ENCODE measurements at regions not wholly inside any gene's neighbourhood (a gene's known extent, or its start where the extent isn't known, plus 50 kb on each side); places are given as distances from the start of the nearest gene placed in this dataset.

DNA sequence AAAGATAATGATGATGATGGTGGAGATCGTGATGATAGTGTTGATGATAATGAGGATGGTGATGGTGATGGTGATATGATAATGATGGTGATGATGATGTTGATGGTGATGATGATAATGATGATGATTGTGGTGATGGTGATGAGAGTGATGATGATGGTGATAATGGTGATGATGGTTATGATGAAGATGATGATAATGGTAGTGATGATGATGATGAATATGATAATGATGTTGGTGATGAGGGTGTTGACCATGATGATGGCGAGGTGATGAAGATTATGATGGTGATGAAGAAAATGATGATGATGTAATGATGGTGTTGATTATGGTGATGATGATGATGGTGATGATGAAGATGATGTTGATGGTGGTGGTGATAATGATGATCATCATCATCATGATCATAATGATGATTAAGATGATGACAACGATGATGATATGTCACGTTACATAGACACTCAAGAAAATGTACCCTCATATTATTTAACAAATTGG lies 1106.4 kb downstream of the NLGN4X start (continued):
- TF ChIP-seq, protein P1, sequence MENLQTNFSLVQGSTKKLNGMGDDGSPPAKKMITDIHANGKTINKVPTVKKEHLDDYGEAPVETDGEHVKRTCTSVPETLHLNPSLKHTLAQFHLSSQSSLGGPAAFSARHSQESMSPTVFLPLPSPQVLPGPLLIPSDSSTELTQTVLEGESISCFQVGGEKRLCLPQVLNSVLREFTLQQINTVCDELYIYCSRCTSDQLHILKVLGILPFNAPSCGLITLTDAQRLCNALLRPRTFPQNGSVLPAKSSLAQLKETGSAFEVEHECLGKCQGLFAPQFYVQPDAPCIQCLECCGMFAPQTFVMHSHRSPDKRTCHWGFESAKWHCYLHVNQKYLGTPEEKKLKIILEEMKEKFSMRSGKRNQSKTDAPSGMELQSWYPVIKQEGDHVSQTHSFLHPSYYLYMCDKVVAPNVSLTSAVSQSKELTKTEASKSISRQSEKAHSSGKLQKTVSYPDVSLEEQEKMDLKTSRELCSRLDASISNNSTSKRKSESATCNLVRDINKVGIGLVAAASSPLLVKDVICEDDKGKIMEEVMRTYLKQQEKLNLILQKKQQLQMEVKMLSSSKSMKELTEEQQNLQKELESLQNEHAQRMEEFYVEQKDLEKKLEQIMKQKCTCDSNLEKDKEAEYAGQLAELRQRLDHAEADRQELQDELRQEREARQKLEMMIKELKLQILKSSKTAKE (IDR thresholded peaks at IDR 0.05; ENCODE audit: low read depth, poor library complexity, severe bottlenecking) = no peak

DNA sequence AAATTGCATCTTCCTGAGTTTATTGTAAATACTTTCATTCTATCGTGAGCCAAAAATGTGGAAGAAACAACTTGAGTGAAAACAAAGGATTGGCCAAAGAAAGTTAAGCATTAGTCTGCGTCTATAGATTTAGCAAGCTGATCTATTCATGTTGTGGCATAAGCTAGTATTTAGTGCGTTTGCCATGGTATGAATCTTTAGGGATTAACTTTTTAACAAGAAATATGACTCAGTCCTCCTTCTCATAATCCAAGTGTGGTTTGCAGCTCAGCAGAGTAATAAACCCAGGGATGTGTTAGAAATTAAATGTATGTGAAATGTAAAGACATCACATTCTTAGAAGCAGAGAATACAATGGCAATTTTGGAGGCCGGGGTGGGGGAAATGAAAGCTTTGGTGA lies 1110.9 kb downstream of the NLGN4X start:
- no TSS peak for BruUV-seq (replicated peaks)
- 33% methylated on average over 4 of the region's 4 CpGs for WGBS (ENCODE audit: insufficient coverage, insufficient replicate concordance, low lambda C conversion rate, missing lambda C conversion rate)

More for the DNA sequence above, 1110.9 kb downstream of the NLGN4X start:
- POLR2A ChIA-PET = no interaction called here
- ATAC-seq (no peak), FAIRE-seq (no peak), DNase-seq (ENCODE audit: low read depth, low spot score) (no peak)
- no peak overlapping the region for H3K9ac ChIP-seq (ENCODE audit: control insufficient read depth, insufficient read depth, low read length)
- H3K27ac ChIP-seq (ENCODE audit: control insufficient read depth, insufficient read depth) = no peak overlapping the region
- SMC1A ChIA-PET (ENCODE audit: uncharacterized antibody, unreplicated experiment) = no interaction called here
- no peak overlapping the region for H2AFZ ChIP-seq (ENCODE audit: control insufficient read depth, low read depth, low read length)
- CTCF ChIA-PET = interaction anchor here (0.7 to 1.1 kb wide), 2 partner anchors 564 to 570 kb away, joined by 3 to 4 read pairs; no protein-coding TSS in a partner anchor
- H3K79me2 ChIP-seq (ENCODE audit: control insufficient read depth, insufficient read depth, low read length) = no peaks in the 10 kb centered on the region
- intact Hi-C loops (cut with micrococcal nuclease; ENCODE audit: unreplicated experiment) = no loop called here
- no peak for TF ChIP-seq KDM1A (IDR thresholded peaks at IDR 0.05; ENCODE audit: borderline replicate concordance)
- no peak for TF ChIP-seq ESRRA (IDR thresholded peaks at IDR 0.05; ENCODE audit: low read length)
- no peak for TF ChIP-seq POU2F2 (IDR thresholded peaks at IDR 0.05; ENCODE audit: borderline replicate concordance, low read depth, low read length)
- TF ChIP-seq POLR2A (IDR thresholded peaks at IDR 0.05; ENCODE audit: low read depth, low read length) = no peak
- no peak for TF ChIP-seq RAD21 (IDR thresholded peaks at IDR 0.05; ENCODE audit: insufficient read depth, low read depth, low read length)
- TF ChIP-seq, protein P2, sequence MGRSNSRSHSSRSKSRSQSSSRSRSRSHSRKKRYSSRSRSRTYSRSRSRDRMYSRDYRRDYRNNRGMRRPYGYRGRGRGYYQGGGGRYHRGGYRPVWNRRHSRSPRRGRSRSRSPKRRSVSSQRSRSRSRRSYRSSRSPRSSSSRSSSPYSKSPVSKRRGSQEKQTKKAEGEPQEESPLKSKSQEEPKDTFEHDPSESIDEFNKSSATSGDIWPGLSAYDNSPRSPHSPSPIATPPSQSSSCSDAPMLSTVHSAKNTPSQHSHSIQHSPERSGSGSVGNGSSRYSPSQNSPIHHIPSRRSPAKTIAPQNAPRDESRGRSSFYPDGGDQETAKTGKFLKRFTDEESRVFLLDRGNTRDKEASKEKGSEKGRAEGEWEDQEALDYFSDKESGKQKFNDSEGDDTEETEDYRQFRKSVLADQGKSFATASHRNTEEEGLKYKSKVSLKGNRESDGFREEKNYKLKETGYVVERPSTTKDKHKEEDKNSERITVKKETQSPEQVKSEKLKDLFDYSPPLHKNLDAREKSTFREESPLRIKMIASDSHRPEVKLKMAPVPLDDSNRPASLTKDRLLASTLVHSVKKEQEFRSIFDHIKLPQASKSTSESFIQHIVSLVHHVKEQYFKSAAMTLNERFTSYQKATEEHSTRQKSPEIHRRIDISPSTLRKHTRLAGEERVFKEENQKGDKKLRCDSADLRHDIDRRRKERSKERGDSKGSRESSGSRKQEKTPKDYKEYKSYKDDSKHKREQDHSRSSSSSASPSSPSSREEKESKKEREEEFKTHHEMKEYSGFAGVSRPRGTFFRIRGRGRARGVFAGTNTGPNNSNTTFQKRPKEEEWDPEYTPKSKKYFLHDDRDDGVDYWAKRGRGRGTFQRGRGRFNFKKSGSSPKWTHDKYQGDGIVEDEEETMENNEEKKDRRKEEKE (IDR thresholded peaks at IDR 0.05) = no peak
- no peak for TF ChIP-seq YBX1 (IDR thresholded peaks at IDR 0.05)
- TF ChIP-seq, protein P3, sequence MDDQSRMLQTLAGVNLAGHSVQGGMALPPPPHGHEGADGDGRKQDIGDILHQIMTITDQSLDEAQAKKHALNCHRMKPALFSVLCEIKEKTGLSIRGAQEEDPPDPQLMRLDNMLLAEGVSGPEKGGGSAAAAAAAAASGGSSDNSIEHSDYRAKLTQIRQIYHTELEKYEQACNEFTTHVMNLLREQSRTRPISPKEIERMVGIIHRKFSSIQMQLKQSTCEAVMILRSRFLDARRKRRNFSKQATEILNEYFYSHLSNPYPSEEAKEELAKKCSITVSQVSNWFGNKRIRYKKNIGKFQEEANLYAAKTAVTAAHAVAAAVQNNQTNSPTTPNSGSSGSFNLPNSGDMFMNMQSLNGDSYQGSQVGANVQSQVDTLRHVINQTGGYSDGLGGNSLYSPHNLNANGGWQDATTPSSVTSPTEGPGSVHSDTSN (IDR thresholded peaks at IDR 0.05; ENCODE audit: insufficient replicate concordance, low read depth, low read length) = no peak
- TF ChIP-seq NR2C1 (IDR thresholded peaks at IDR 0.05) = no peak
- TF ChIP-seq KLF5 (IDR thresholded peaks at IDR 0.05; ENCODE audit: partially characterized antibody) = no peak
- no peak for TF ChIP-seq ZNF217 (IDR thresholded peaks at IDR 0.05)
- no peak for TF ChIP-seq RELA (IDR thresholded peaks at IDR 0.05; ENCODE audit: borderline replicate concordance, partially characterized antibody)
- TF ChIP-seq SMAD5 (IDR thresholded peaks at IDR 0.05; ENCODE audit: low read depth) = no peak
- TF ChIP-seq, protein P4, sequence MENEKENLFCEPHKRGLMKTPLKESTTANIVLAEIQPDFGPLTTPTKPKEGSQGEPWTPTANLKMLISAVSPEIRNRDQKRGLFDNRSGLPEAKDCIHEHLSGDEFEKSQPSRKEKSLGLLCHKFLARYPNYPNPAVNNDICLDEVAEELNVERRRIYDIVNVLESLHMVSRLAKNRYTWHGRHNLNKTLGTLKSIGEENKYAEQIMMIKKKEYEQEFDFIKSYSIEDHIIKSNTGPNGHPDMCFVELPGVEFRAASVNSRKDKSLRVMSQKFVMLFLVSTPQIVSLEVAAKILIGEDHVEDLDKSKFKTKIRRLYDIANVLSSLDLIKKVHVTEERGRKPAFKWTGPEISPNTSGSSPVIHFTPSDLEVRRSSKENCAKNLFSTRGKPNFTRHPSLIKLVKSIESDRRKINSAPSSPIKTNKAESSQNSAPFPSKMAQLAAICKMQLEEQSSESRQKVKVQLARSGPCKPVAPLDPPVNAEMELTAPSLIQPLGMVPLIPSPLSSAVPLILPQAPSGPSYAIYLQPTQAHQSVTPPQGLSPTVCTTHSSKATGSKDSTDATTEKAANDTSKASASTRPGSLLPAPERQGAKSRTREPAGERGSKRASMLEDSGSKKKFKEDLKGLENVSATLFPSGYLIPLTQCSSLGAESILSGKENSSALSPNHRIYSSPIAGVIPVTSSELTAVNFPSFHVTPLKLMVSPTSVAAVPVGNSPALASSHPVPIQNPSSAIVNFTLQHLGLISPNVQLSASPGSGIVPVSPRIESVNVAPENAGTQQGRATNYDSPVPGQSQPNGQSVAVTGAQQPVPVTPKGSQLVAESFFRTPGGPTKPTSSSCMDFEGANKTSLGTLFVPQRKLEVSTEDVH (IDR thresholded peaks at IDR 0.05; ENCODE audit: low read depth, partially characterized antibody) = no peak
- H3K9me3 ChIP-seq (replicated peaks; ENCODE audit: control insufficient read depth, insufficient read depth, low read length) = no peaks in the 10 kb centered on the region
- H3K4me1 ChIP-seq (ENCODE audit: control insufficient read depth, insufficient read depth, low read length) = no peaks in the 10 kb centered on the region
- no peaks in the 10 kb centered on the region for H3K27me3 ChIP-seq (replicated peaks in 1 of 2; ENCODE audit: control insufficient read depth in 2 of 2, insufficient read depth in 2 of 2, low read length in 1 of 2)
- H3K4me3 ChIP-seq = no peak overlapping the region
- no peaks in the 10 kb centered on the region for H4K20me1 ChIP-seq (ENCODE audit: control insufficient read depth, insufficient read depth)
- in situ Hi-C loops (cut with MboI) = no loop called here
- RAD21 ChIA-PET (ENCODE audit: unreplicated experiment) = no interaction called here
- H3K36me3 ChIP-seq (ENCODE audit: control insufficient read depth in 2 of 2, insufficient read depth in 2 of 2, low read length in 1 of 2) = no peaks in the 10 kb centered on the region
- no peak overlapping the region for H3K4me2 ChIP-seq (ENCODE audit: control insufficient read depth, insufficient read depth)

All from GM12878 (cell line).